HepG2 (cell line): ENCODE measurements at regions not wholly inside any gene's neighbourhood (a gene's known extent, or its start where the extent isn't known, plus 50 kb on each side); places are given as distances from the start of the nearest gene placed in this dataset.

Experiments
- ATAC-seq: fragments of 200-7000 bp; cut with Tn5 transposase; 3 replicates; pipeline ENCODE4 v1.9.1; 2020; ENCODE audit warnings: mild to moderate bottlenecking, moderate library complexity
- BruUV-seq: library from RNA; stranded (reverse); fragments of 400-500 nt; replicated peaks from 2 replicates; lab custom pipeline; 2021; lab: Mats Ljungman, UMichigan
- CTCF ChIA-PET: fragments of 300-600 bp; formaldehyde crosslinking; extraction: SDS; loops from one replicate; lab custom pipeline; 2021; ENCODE audit warnings: low total read pairs, inconsistent platforms, low intra/inter-chr PET ratio; lab: Yijun Ruan, JAX
- POLR2A ChIA-PET: fragments of 350-600 bp; sonication (Branson Sonifier 250); formaldehyde crosslinking; loops from one replicate; lab custom pipeline; 2020; ENCODE audit warnings: antibody characterized with exemption, inconsistent platforms; lab: Yijun Ruan, JAX
- DNase-seq: peaks from one replicate; pipeline ENCODE4 v3.0.0-alpha.2; 2015; ENCODE audit warnings: low spot score
- FAIRE-seq: peaks from 3 replicates; lab custom pipeline; 2011; peaks lifted over from hg19 to GRCh38; lab: Jason Lieb, UNC
- H2AFZ ChIP-seq: one replicate; pipeline ENCODE4 v1.6.1; 2011; ENCODE audit warnings: low read length, inconsistent platforms
- H3K27ac ChIP-seq: fragments of 300-600 bp; 3 replicates; pipeline ENCODE4 v1.8.0; 2011; ENCODE audit warnings: mixed run types, mild to moderate bottlenecking, mixed read lengths, low read length, inconsistent platforms; ENCODE audit not compliant: insufficient read depth; ENCODE audit errors: extremely low read length
- H3K27me3 ChIP-seq, 2 experiments: fragments of 200-600 bp in 1 of 2; 2 replicates in 1 of 2; 3 replicates in 1 of 2; pipeline versions ENCODE4 v1.6.0 to v1.8.0; 2011; ENCODE audit warnings: low read length in 2 of 2, mild to moderate bottlenecking in 2 of 2, moderate library complexity in 2 of 2, inconsistent platforms in 1 of 2; ENCODE audit not compliant: insufficient read depth in 2 of 2, control insufficient read depth in 1 of 2
- H3K36me3 ChIP-seq, 2 experiments: fragments of 200-600 bp in 1 of 2; replicated peaks in 1 of 2; 2 replicates in 1 of 2; 3 replicates in 1 of 2; pipeline versions ENCODE4 v1.5.1 to v1.8.0; 2011; ENCODE audit warnings: low read length in 2 of 2, inconsistent platforms in 1 of 2; ENCODE audit not compliant: insufficient read depth in 2 of 2, control insufficient read depth in 1 of 2
- H3K4me1 ChIP-seq: 2 replicates; pipeline ENCODE4 v1.5.1; 2012; ENCODE audit warnings: low read length, inconsistent platforms; ENCODE audit not compliant: insufficient read depth
- H3K4me2 ChIP-seq: 2 replicates; pipeline ENCODE4 v1.6.0; 2011; ENCODE audit warnings: low read depth, low read length, inconsistent platforms
- H3K4me3 ChIP-seq, 3 experiments: fragments of 200-600 bp in 1 of 3; sonication (generic), shearing (Covaris generic) in 1 of 3; replicated peaks in 1 of 3; 2 replicates each; pipeline ENCODE4 v1.5.1; 2011 to 2016; ENCODE audit warnings: low read length in 3 of 3, inconsistent platforms in 2 of 3, low read depth in 2 of 3, mild to moderate bottlenecking in 2 of 3, control low read depth in 1 of 3, mixed read lengths in 1 of 3; ENCODE audit not compliant: insufficient read depth in 1 of 3
- H3K79me2 ChIP-seq: one replicate; pipeline ENCODE4 v1.6.1; 2011; ENCODE audit warnings: low read length, inconsistent platforms; ENCODE audit not compliant: insufficient read depth
- H3K9ac ChIP-seq: 2 replicates; pipeline ENCODE4 v1.6.0; 2011; ENCODE audit warnings: mild to moderate bottlenecking, low read depth, low read length, inconsistent platforms; ENCODE audit not compliant: insufficient read depth
- H3K9me3 ChIP-seq: 2 replicates; pipeline ENCODE4 v1.5.1; 2012; ENCODE audit warnings: mild to moderate bottlenecking, low read length
- H4K20me1 ChIP-seq: 2 replicates; pipeline ENCODE4 v1.6.0; 2011; ENCODE audit warnings: inconsistent platforms, mild to moderate bottlenecking, low read length, moderate library complexity; ENCODE audit not compliant: insufficient read depth
- DMTF1 ChIP-seq: sonication (generic); formaldehyde crosslinking; IDR thresholded peaks from 2 replicates; pipeline ENCODE4 v1.4.0; 2020; ENCODE audit warnings: mild to moderate bottlenecking, missing genetic modification reagents
- MLLT10 ChIP-seq: sonication (generic); formaldehyde crosslinking; IDR thresholded peaks from 2 replicates; pipeline ENCODE4 v1.4.0; 2020; ENCODE audit warnings: missing genetic modification reagents
- SNAPC4 ChIP-seq: sonication (generic); formaldehyde crosslinking; IDR thresholded peaks from 2 replicates; pipeline ENCODE4 v1.4.0; 2020; ENCODE audit warnings: mild to moderate bottlenecking, missing genetic modification reagents
- ZBTB33 ChIP-seq: sonication (generic); formaldehyde crosslinking; IDR thresholded peaks from 2 replicates; pipeline ENCODE4 v1.4.0; 2020; ENCODE audit warnings: missing genetic modification reagents
- ZNF205 ChIP-seq: IDR thresholded peaks from 2 replicates; pipeline ENCODE4 v1.6.1; 2018; ENCODE audit warnings: missing biosample characterization, missing genetic modification reagents
- ZNF317 ChIP-seq: sonication (generic); formaldehyde crosslinking; IDR thresholded peaks from 2 replicates; pipeline ENCODE4 v1.5.0; 2020; ENCODE audit warnings: mild to moderate bottlenecking, missing genetic modification reagents
- ZZZ3 ChIP-seq: sonication (generic); formaldehyde crosslinking; IDR thresholded peaks from 2 replicates; pipeline ENCODE4 v1.4.0; 2020; ENCODE audit warnings: missing genetic modification reagents, mild to moderate bottlenecking, borderline replicate concordance
- in situ Hi-C: cut with HindIII; loops from 2 replicates; pipeline ENCODE4 v1.10.0; 2017; ENCODE audit warnings: low pct_unique_long_range_greater_than_20kb; ENCODE audit not compliant: extremely low pct_ligation_motif_present
- intact Hi-C: fragments of 100-400 bp; cut with micrococcal nuclease; formaldehyde crosslinking; loops from one replicate; pipeline ENCODE4 v1.10.0; 2022; ENCODE audit not compliant: unreplicated experiment

GRCh38 chr13:81760316-81760715, 1419.4 kb upstream of the SPRY2 start (continued):
- TF ChIP-seq DMTF1 (CRISPR knock-in tag): no peak

- no peaks in the 10 kb centered on the region for H3K27me3 ChIP-seq
- no peak overlapping the region for H3K27ac ChIP-seq
- in situ Hi-C loops: no loop called here
- FAIRE-seq: no peak
- H4K20me1 ChIP-seq: no peaks in the 10 kb centered on the region
- no peak for ATAC-seq
- no peaks in the 10 kb centered on the region for H3K4me1 ChIP-seq
- no peak for DNase-seq
- no peaks in the 10 kb centered on the region for H3K36me3 ChIP-seq
- intact Hi-C loops: no loop called here
- no peak overlapping the region for H3K4me2 ChIP-seq
- H3K4me3 ChIP-seq: no peak overlapping the region
- ChIA-PET CTCF (no interaction called here), POLR2A (no interaction called here)
- peaks cover 39% of the 10 kb centered on the region for H3K9me3 ChIP-seq
- H3K9ac ChIP-seq: no peak overlapping the region
- no TSS peak for BruUV-seq
- no peak overlapping the region for H2AFZ ChIP-seq
- H3K79me2 ChIP-seq: no peaks in the 10 kb centered on the region
- TF ChIP-seq SNAPC4 (CRISPR knock-in tag) (no peak), ZNF317 (CRISPR knock-in tag) (no peak), MLLT10 (CRISPR knock-in tag) (no peak), ZBTB33 (CRISPR knock-in tag) (no peak), ZNF205 (CRISPR knock-in tag) (no peak), ZZZ3 (CRISPR knock-in tag) (no peak)
Observed at GRCh38 chr13:81757348-81757970, 1416.5 kb upstream of the SPRY2 start.
